SK-N-SH (cell line): ENCODE measurements at regions not wholly inside any gene's neighbourhood (a gene's known extent, or its start where the extent isn't known, plus 50 kb on each side); places are given as distances from the start of the nearest gene placed in this dataset.

Experiments
- CTCF ChIA-PET: fragments of 300-600, 350-600 bp; formaldehyde crosslinking; extraction: SDS; loops from one replicate; lab custom pipeline; 2021; lab: Yijun Ruan, JAX
- POLR2A ChIA-PET: fragments of 350-600 bp; sonication (Branson Sonifier 250); formaldehyde crosslinking; extraction: SDS; loops from one replicate; lab custom pipeline; 2020; ENCODE audit warnings: antibody characterized with exemption, inconsistent platforms; lab: Yijun Ruan, JAX
- DNase-seq: peaks from one replicate; pipeline ENCODE4 v3.0.0; 2012
- H2AFZ ChIP-seq: fragments of 200-600 bp; sonication (generic); 2 replicates; pipeline ENCODE4 v1.8.1; 2016; ENCODE audit warnings: antibody characterized with exemption, mild to moderate bottlenecking, low read depth
- H3F3A ChIP-seq: fragments of 200-600 bp; sonication (generic); replicated peaks from 2 replicates; pipeline ENCODE3; 2016; ENCODE audit warnings: antibody characterized with exemption, mild to moderate bottlenecking; ENCODE audit not compliant: insufficient read depth
- H3K27ac ChIP-seq, 2 experiments: fragments of 200-500 bp in 1 of 2; fragments of 200-600 bp in 1 of 2; sonication (Bioruptor generic) in 1 of 2; sonication (generic), shearing (Covaris generic) in 1 of 2; 2 replicates each; pipeline versions ENCODE4 v1.5.1 to v1.6.1; 2014 to 2016; ENCODE audit warnings: low read depth in 2 of 2, inconsistent platforms in 1 of 2, low read length in 1 of 2, mild to moderate bottlenecking in 1 of 2, mixed read lengths in 1 of 2
- H3K27me3 ChIP-seq: fragments of 200-600 bp; sonication (generic), shearing (Covaris generic); 2 replicates; pipeline ENCODE4 v1.6.1; 2016; ENCODE audit warnings: mixed run types; ENCODE audit not compliant: insufficient read depth
- H3K36me3 ChIP-seq, 2 experiments: fragments of 200-500 bp in 1 of 2; fragments of 200-600 bp in 1 of 2; sonication (Bioruptor generic) in 1 of 2; sonication (generic) in 1 of 2; replicated peaks in 1 of 2; 2 replicates each; pipeline versions ENCODE3 to v1.5.1; 2014 to 2016; ENCODE audit warnings: low read length in 1 of 2, mild to moderate bottlenecking in 1 of 2; ENCODE audit not compliant: insufficient read depth in 2 of 2, control insufficient read depth in 1 of 2
- H3K4me1 ChIP-seq, 2 experiments: fragments of 200-500 bp in 1 of 2; fragments of 200-600 bp in 1 of 2; sonication (Bioruptor generic) in 1 of 2; sonication (generic), shearing (Covaris generic) in 1 of 2; 2 replicates each; pipeline versions ENCODE4 v1.5.1 to v1.6.1; 2014 to 2016; ENCODE audit warnings: low read depth in 1 of 2, low read length in 1 of 2, mixed run types in 1 of 2; ENCODE audit not compliant: insufficient read depth in 2 of 2, control insufficient read depth in 1 of 2
- H3K4me2 ChIP-seq: fragments of 200-600 bp; sonication (generic), shearing (Covaris generic); 2 replicates; pipeline ENCODE4 v1.6.1; 2017; ENCODE audit warnings: mixed run types
- H3K4me3 ChIP-seq, 2 experiments: fragments of 200-500 bp in 1 of 2; fragments of 200-600 bp in 1 of 2; sonication (Bioruptor generic) in 1 of 2; sonication (generic), shearing (Covaris generic) in 1 of 2; 2 replicates each; pipeline versions ENCODE4 v1.5.1 to v1.8.1; 2014 to 2016; ENCODE audit warnings: low read depth in 2 of 2, inconsistent platforms in 1 of 2, low read length in 1 of 2, mild to moderate bottlenecking in 1 of 2, mixed read lengths in 1 of 2, moderate library complexity in 1 of 2
- H3K79me2 ChIP-seq: fragments of 200-600 bp; sonication (generic); 2 replicates; pipeline ENCODE4 v1.8.1; 2017; ENCODE audit warnings: mild to moderate bottlenecking; ENCODE audit not compliant: insufficient read depth
- H3K9ac ChIP-seq: fragments of 200-600 bp; sonication (generic); 2 replicates; pipeline ENCODE4 v1.6.1; 2017; ENCODE audit warnings: mixed run types
- H3K9me2 ChIP-seq: fragments of 200-600 bp; sonication (generic); 2 replicates; pipeline ENCODE4 v1.6.1; 2017; ENCODE audit warnings: mixed run types
- H3K9me3 ChIP-seq: fragments of 200-600 bp; sonication (generic); 2 replicates; pipeline ENCODE4 v1.6.1; 2017; ENCODE audit warnings: mixed run types, mild to moderate bottlenecking, moderate library complexity
- H4K20me1 ChIP-seq: fragments of 200-600 bp; sonication (generic); 2 replicates; pipeline ENCODE4 v1.6.1; 2017; ENCODE audit warnings: mild to moderate bottlenecking, mixed run types; ENCODE audit not compliant: insufficient read depth
- EZH2phosphoT487 ChIP-seq: fragments of 200-600 bp; sonication (generic); IDR thresholded peaks from 2 replicates; pipeline ENCODE4 v1.6.1; 2017; ENCODE audit warnings: low read depth, mixed run types, mild to moderate bottlenecking, antibody characterized with exemption, moderate library complexity, borderline replicate concordance
- FOSL2 ChIP-seq: IDR thresholded peaks from 2 replicates; pipeline ENCODE4 v1.4.0; 2012; ENCODE audit warnings: low read depth, mild to moderate bottlenecking, moderate library complexity, borderline replicate concordance
- GATA2 ChIP-seq: sonication (generic); formaldehyde crosslinking; IDR thresholded peaks from 2 replicates; pipeline ENCODE4 v1.5.0; 2020; ENCODE audit warnings: mild to moderate bottlenecking, missing genetic modification reagents
- JUND ChIP-seq: IDR thresholded peaks from 2 replicates; pipeline ENCODE4 v1.4.0; 2012
- MEF2A ChIP-seq: IDR thresholded peaks from 2 replicates; pipeline ENCODE4 v1.4.0; 2012; ENCODE audit warnings: low read depth, borderline replicate concordance
- NFIC ChIP-seq: IDR thresholded peaks from 2 replicates; pipeline ENCODE4 v1.4.0; 2012; ENCODE audit warnings: borderline replicate concordance
- NRF1 ChIP-seq: IDR thresholded peaks from 2 replicates; pipeline ENCODE4 v1.6.1; 2012; ENCODE audit warnings: low read depth, mild to moderate bottlenecking, low read length
- RAD21 ChIP-seq: IDR thresholded peaks from 2 replicates; pipeline ENCODE4 v1.6.1; 2012; ENCODE audit warnings: mild to moderate bottlenecking, low read length
- RFX5 ChIP-seq: IDR thresholded peaks from 2 replicates; pipeline ENCODE4 v1.6.1; 2012; ENCODE audit warnings: mild to moderate bottlenecking, improper control_type of control experiment, low read length
- RXRA ChIP-seq: IDR thresholded peaks from 2 replicates; pipeline ENCODE4 v1.4.0; 2012; ENCODE audit warnings: low read depth, mild to moderate bottlenecking, borderline replicate concordance
- SMC3 ChIP-seq: IDR thresholded peaks from 2 replicates; pipeline ENCODE4 v1.6.1; 2012; ENCODE audit warnings: low read depth, low read length, improper control_type of control experiment
- TAF1 ChIP-seq: IDR thresholded peaks from 2 replicates; pipeline ENCODE4 v1.6.1; 2012; ENCODE audit warnings: low read depth, mild to moderate bottlenecking, low read length, moderate library complexity, borderline replicate concordance
- WGBS: methylation state at CpG from one replicate; pipeline ENCODE4 v1.1.6; 2017; ENCODE audit warnings: low lambda C conversion rate; 5-methylcytosine and 5-hydroxymethylcytosine counted together
- TF ChIP-seq, protein P1 (sequence below): IDR thresholded peaks from 2 replicates; pipeline ENCODE4 v1.4.0; 2012; ENCODE audit warnings: low read depth
- TF ChIP-seq, protein P2 (sequence below): fragments of 150-350 bp; IDR thresholded peaks from 2 replicates; pipeline ENCODE4 v1.6.1; 2016; ENCODE audit warnings: mild to moderate bottlenecking, low read depth, low read length
- TF ChIP-seq, protein P3 (sequence below): fragments of 200-600 bp; sonication (generic); IDR thresholded peaks from 2 replicates; pipeline ENCODE4 v1.6.1; 2017; ENCODE audit warnings: antibody characterized with exemption, mild to moderate bottlenecking, moderate library complexity

DNA sequence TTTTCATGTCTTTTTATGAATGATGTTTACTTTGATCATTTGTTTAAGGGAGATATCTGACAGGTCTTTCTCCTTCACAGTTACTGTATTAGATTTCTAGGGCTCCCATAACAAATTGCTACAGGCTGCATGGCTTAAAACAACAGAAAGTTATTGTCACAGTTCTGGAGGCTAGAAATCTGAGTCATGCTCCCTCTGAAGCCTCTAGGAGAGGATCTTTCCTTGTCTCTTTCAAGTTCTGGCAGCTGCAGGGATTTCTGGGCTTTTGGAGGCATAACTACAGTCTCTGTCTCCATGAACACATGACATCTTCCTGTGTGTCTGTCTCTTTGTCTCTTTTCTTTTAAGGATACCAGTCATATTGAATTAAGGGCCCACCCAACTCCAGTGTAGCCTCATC, 557.3 kb upstream of the SEMA6A start:
- CTCF ChIA-PET = no interaction called here
- Histone ChIP-seq H3F3A (no peaks in the 10 kb centered on the region), H3K9ac (no peak overlapping the region), H3K79me2 (no peaks in the 10 kb centered on the region), H3K4me1 (no peaks in the 10 kb centered on the region), H3K9me2 (no peaks in the 10 kb centered on the region), H3K36me3 (no peaks in the 10 kb centered on the region), H3K27me3 (no peaks in the 10 kb centered on the region), H4K20me1 (no peaks in the 10 kb centered on the region), H3K9me3 (no peaks in the 10 kb centered on the region)
- TF ChIP-seq NFIC (no peak), RXRA (no peak), RAD21 (no peak), TAF1 (no peak), RFX5 (no peak), GATA2 (CRISPR knock-in tag) (no peak), NRF1 (no peak), JUND (no peak)
- TF ChIP-seq, protein P1, sequence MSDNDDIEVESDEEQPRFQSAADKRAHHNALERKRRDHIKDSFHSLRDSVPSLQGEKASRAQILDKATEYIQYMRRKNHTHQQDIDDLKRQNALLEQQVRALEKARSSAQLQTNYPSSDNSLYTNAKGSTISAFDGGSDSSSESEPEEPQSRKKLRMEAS = no peak
- TF ChIP-seq, protein P2, sequence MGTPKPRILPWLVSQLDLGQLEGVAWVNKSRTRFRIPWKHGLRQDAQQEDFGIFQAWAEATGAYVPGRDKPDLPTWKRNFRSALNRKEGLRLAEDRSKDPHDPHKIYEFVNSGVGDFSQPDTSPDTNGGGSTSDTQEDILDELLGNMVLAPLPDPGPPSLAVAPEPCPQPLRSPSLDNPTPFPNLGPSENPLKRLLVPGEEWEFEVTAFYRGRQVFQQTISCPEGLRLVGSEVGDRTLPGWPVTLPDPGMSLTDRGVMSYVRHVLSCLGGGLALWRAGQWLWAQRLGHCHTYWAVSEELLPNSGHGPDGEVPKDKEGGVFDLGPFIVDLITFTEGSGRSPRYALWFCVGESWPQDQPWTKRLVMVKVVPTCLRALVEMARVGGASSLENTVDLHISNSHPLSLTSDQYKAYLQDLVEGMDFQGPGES = no peak
- TF ChIP-seq, protein P3, sequence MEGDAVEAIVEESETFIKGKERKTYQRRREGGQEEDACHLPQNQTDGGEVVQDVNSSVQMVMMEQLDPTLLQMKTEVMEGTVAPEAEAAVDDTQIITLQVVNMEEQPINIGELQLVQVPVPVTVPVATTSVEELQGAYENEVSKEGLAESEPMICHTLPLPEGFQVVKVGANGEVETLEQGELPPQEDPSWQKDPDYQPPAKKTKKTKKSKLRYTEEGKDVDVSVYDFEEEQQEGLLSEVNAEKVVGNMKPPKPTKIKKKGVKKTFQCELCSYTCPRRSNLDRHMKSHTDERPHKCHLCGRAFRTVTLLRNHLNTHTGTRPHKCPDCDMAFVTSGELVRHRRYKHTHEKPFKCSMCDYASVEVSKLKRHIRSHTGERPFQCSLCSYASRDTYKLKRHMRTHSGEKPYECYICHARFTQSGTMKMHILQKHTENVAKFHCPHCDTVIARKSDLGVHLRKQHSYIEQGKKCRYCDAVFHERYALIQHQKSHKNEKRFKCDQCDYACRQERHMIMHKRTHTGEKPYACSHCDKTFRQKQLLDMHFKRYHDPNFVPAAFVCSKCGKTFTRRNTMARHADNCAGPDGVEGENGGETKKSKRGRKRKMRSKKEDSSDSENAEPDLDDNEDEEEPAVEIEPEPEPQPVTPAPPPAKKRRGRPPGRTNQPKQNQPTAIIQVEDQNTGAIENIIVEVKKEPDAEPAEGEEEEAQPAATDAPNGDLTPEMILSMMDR = no peak
- TF ChIP-seq, all 33 proteins: peak for 0
- Histone ChIP-seq H3K27ac (no peak overlapping the region), H2AFZ (no peak overlapping the region), H3K4me3 (no peak overlapping the region), H3K4me2 (no peak overlapping the region)
- no peak for DNase-seq
- POLR2A ChIA-PET = no interaction called here

DNA sequence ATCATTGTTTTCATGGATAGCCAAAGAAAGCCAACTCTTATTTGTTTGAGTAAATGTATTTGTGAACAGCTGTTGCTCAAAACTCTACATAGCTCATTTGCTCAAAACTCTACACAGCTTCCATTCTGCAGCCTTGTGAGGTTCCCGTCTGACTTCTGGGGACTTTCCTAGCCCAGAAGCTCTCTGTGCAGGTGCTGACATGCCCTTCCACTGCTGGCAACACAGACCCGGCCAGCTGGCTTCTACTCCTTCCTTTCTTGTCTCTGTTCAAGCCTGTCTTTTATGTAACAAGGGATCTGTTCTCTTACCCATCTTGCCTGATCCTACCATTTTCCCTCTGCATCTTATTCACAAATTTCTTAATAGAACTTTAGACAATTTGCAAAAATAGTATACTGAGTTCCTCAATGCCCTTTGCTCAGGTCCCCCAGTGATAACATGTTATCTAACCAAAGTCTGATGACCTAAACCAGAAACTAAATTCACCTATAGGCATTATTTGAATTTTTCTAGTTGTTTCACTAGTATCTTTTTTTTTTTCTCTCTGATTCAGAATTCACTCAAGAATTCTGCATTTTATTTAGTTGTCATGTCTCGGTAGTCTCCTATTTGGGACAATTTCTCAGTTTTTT, 556.5 kb upstream of the SEMA6A start:
- Histone ChIP-seq H3K9ac (no peak overlapping the region), H3K36me3 (no peaks in the 10 kb centered on the region), H3K27me3 (no peaks in the 10 kb centered on the region)
- TF ChIP-seq TAF1 (no peak), SMC3 (no peak), NRF1 (no peak), MEF2A (no peak), EZH2phosphoT487 (no peak), FOSL2 (no peak)
- TF ChIP-seq, all 33 proteins: peak for 0
- Histone ChIP-seq H3K9me2 (no peaks in the 10 kb centered on the region), H3K79me2 (no peaks in the 10 kb centered on the region), H3K4me3 (no peak overlapping the region), H3F3A (no peaks in the 10 kb centered on the region), H3K4me2 (no peak overlapping the region), H2AFZ (no peak overlapping the region), H3K4me1 (no peaks in the 10 kb centered on the region), H3K9me3 (0 out of 2 replicates have a peak, but pooled peaks cover 3% of the 10 kb centered on the region), H3K27ac (no peak overlapping the region), H4K20me1 (no peaks in the 10 kb centered on the region)
- WGBS = 17% methylated on average over 3 of the region's 3 CpGs
- ChIA-PET CTCF (no interaction called here), POLR2A (interaction anchor here (0.6 kb wide), 1 partner anchor 13 kb away, joined by 6 read pairs; no protein-coding TSS in a partner anchor)
- DNase-seq = no peak
